Urothelium cell line (cell line): ENCODE measurements at regions not wholly inside any gene's neighbourhood (a gene's known extent, or its start where the extent isn't known, plus 50 kb on each side); places are given as distances from the start of the nearest gene placed in this dataset.

Source experiments
- DNase-seq: peaks from one replicate; pipeline ENCODE4 v3.0.0; 2011; ENCODE audit warnings: low spot score, mixed read lengths
- FAIRE-seq: peaks from 2 replicates; lab custom pipeline; 2011; peaks lifted over from hg19 to GRCh38; lab: Jason Lieb, UNC

DNA sequence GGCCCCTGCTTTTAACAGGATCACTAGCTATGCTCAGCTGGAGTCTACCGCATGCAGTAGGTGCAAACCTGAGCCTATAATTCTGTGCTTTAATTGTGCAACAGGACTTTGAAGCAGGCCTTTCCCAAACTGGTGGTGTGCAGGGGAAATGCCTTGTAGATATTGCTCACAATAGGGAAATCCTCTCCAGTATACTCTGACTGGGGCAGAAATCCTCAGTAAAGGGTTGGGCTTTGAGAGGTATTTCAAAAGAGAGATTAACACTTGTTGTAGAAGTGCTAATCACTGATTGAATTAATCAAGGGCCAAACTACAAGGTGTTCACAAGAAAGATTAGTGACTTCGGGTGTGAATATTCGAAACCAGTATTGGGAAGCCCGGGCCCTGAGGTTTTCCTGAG, 58.5 kb upstream of the EXOC6 start:
- DNase-seq, result no peak
- no peak for FAIRE-seq

GRCh38 chr10:92790440-92790839, 57.9 kb upstream of the EXOC6 start:
- DNase-seq, result no peak
- FAIRE-seq, result no peak

- DNase-seq (no peak), FAIRE-seq (no peak)
Measured at GRCh38 chr10:92792661-92793060, 55.7 kb upstream of the EXOC6 start.
